ENCODE measurements at regions not wholly inside any gene's neighbourhood (a gene's known extent, or its start where the extent isn't known, plus 50 kb on each side); places are given as distances from the start of the nearest gene placed in this dataset.
"Not testable (repeated sequence)": the region's sequence is repeated elsewhere in the genome, so short reads cannot be mapped to it uniquely, and the experiment has no call there.

- H3K36me3 ChIP-seq; ATAC-seq; H3K27ac ChIP-seq; DNase-seq; H3K4me1 ChIP-seq; H3K4me3 ChIP-seq; H3K9me3 ChIP-seq; H3K27me3 ChIP-seq; intact Hi-C loops (cut with DNase I): not testable (repeated sequence)
- WGBS, 2 donors: 94 to 96% methylated on average over 4 of the region's 5 CpGs
Observed at GRCh38 chr9:66278809-66279208, 541.9 kb downstream of the FOXD4L4 start.
